ENCODE measurements at regions not wholly inside any gene's neighbourhood (a gene's known extent, or its start where the extent isn't known, plus 50 kb on each side); places are given as distances from the start of the nearest gene placed in this dataset.

DNA sequence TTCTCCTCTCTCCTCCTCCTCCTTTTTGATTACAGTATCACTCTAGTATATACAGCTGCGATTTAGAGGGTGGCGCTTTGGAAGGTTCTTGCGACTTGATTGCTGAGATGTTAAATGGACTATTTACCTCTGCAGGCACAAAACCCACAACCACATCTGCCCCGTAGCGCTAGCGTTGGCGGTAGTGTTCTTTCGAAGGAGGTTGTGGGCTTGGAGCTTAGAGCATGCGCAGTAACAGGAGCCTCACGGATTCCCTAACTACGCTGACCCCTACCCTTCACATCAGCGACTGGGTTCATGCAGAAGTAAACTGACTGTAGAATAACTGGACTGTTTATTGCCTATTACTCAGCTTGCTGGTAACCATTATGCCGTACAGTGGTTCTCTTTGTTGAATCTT lies 58.0 kb downstream of the CGGBP1 start:
- Mint-ChIP-seq H3K27me3 (ENCODE audit: unreplicated experiment) (peaks cover 73% of the 10 kb centered on the region), H3K36me3 (ENCODE audit: unreplicated experiment) (no peaks in the 10 kb centered on the region), H3K27ac (ENCODE audit: unreplicated experiment) (no peak overlapping the region), H3K4me1 (ENCODE audit: unreplicated experiment) (peaks cover 1% of the 10 kb centered on the region), H3K4me3 (ENCODE audit: unreplicated experiment) (no peak overlapping the region), H3K9me3 (ENCODE audit: unreplicated experiment) (no peaks in the 10 kb centered on the region)
- no peak for DNase-seq (ENCODE audit: extremely low spot score, unreplicated experiment)
- TF ChIP-seq, protein P1, sequence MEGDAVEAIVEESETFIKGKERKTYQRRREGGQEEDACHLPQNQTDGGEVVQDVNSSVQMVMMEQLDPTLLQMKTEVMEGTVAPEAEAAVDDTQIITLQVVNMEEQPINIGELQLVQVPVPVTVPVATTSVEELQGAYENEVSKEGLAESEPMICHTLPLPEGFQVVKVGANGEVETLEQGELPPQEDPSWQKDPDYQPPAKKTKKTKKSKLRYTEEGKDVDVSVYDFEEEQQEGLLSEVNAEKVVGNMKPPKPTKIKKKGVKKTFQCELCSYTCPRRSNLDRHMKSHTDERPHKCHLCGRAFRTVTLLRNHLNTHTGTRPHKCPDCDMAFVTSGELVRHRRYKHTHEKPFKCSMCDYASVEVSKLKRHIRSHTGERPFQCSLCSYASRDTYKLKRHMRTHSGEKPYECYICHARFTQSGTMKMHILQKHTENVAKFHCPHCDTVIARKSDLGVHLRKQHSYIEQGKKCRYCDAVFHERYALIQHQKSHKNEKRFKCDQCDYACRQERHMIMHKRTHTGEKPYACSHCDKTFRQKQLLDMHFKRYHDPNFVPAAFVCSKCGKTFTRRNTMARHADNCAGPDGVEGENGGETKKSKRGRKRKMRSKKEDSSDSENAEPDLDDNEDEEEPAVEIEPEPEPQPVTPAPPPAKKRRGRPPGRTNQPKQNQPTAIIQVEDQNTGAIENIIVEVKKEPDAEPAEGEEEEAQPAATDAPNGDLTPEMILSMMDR (IDR thresholded peaks at IDR 0.05): no peak

DNA sequence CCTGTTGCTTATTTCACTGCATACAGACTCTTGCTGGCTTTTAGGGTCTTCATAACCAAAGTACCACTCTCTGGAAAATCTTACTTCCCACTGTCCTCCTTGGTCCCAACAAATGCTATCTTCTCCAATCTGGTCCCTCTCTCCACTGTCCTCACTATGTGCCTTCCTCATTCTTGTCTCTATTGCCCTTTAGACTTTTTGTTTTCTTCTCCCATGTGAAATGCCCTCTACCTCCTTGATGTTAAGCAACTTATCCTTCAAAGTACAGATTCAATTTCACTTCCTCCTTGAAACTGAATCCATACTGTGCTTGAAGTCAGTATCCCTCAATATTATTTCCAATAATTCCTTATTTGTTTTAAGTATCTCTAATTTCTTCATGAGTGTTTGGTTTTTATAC lies 60.8 kb downstream of the CGGBP1 start:
- peaks cover 59% of the 10 kb centered on the region for H3K27me3 Mint-ChIP-seq (ENCODE audit: unreplicated experiment)
- DNase-seq (ENCODE audit: extremely low spot score, unreplicated experiment): no peak
- no peaks in the 10 kb centered on the region for H3K4me1 Mint-ChIP-seq (ENCODE audit: unreplicated experiment)
- TF ChIP-seq, protein P1 (IDR thresholded peaks at IDR 0.05): no peak
- H3K27ac Mint-ChIP-seq (ENCODE audit: unreplicated experiment): no peak overlapping the region
- no peak overlapping the region for H3K4me3 Mint-ChIP-seq (ENCODE audit: unreplicated experiment)
- no peaks in the 10 kb centered on the region for H3K36me3 Mint-ChIP-seq (ENCODE audit: unreplicated experiment)
- H3K9me3 Mint-ChIP-seq (ENCODE audit: unreplicated experiment): no peaks in the 10 kb centered on the region

DNA sequence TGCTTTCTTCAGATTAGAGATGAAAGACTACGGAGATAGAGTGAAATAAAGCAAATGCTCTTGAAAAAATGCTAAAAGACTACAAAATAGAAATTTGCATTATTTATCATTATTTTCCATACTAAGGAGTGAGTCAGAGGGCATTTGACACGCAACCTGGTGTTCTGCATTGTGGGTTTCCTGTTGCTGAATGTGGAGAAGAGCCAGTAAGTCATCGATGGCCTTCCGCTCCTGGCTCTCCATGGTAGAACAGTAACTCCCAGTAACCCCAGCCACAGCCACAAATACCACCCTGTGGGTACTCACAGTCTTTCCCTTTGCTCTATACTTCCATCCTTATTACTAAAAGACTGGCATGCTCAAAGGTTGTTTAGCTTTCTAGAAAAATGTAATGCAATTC lies 61.5 kb downstream of the CGGBP1 start:
- TF ChIP-seq, protein P1 (IDR thresholded peaks at IDR 0.05): no peak
- Mint-ChIP-seq H3K4me1 (ENCODE audit: unreplicated experiment) (no peaks in the 10 kb centered on the region), H3K36me3 (ENCODE audit: unreplicated experiment) (no peaks in the 10 kb centered on the region), H3K27me3 (ENCODE audit: unreplicated experiment) (peaks cover 59% of the 10 kb centered on the region), H3K4me3 (ENCODE audit: unreplicated experiment) (no peak overlapping the region), H3K27ac (ENCODE audit: unreplicated experiment) (no peak overlapping the region), H3K9me3 (ENCODE audit: unreplicated experiment) (no peaks in the 10 kb centered on the region)
- DNase-seq (ENCODE audit: extremely low spot score, unreplicated experiment): no peak

DNA sequence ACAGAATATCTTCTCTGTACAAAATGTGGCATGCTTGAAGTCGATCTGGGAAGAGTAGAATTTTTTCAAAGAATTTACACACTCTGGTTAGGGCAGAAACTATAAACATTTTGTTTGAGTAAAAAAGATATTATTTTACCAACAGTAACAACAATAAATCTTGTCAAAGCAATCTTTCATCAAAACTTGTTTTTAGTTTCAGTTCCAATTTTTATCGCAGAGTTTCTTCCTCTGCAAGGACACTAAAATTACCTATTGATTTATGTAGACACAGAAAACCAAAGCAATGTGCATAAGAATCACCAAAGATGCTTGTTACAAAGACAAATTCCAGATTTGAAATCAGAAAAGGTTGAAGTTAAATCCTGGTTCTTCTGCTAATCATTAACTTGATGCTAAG lies 61.9 kb downstream of the CGGBP1 start:
- Mint-ChIP-seq H3K36me3 (ENCODE audit: unreplicated experiment) (no peaks in the 10 kb centered on the region), H3K27ac (ENCODE audit: unreplicated experiment) (no peak overlapping the region), H3K27me3 (ENCODE audit: unreplicated experiment) (peaks cover 56% of the 10 kb centered on the region), H3K4me3 (ENCODE audit: unreplicated experiment) (no peak overlapping the region), H3K9me3 (ENCODE audit: unreplicated experiment) (no peaks in the 10 kb centered on the region), H3K4me1 (ENCODE audit: unreplicated experiment) (no peaks in the 10 kb centered on the region)
- TF ChIP-seq, protein P1 (IDR thresholded peaks at IDR 0.05): no peak
- DNase-seq (ENCODE audit: extremely low spot score, unreplicated experiment): no peak

DNA sequence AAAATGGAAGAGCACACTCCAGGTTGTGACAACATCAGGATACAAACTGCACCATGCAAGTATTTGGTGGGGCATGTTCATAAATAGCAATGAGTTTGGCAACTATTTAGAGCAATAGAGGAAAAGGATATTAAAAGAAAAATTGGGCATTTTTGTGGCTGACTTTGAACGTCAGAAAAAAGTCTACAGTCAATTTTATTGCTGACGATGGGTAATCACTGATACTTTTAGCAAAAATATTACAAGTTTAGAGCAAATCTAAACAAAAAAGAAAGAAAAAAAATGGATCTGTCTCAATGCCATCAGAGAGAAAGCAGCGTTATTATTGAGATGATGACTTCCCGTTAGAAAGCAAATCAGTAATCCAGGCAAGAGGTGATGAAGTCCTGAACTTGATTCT lies 65.2 kb downstream of the CGGBP1 start:
- no peak overlapping the region for H3K4me3 Mint-ChIP-seq (ENCODE audit: unreplicated experiment)
- DNase-seq (ENCODE audit: extremely low spot score, unreplicated experiment): no peak
- H3K4me1 Mint-ChIP-seq (ENCODE audit: unreplicated experiment): no peaks in the 10 kb centered on the region
- H3K27me3 Mint-ChIP-seq (ENCODE audit: unreplicated experiment): peaks cover 35% of the 10 kb centered on the region
- H3K9me3 Mint-ChIP-seq (ENCODE audit: unreplicated experiment): no peaks in the 10 kb centered on the region
- H3K27ac Mint-ChIP-seq (ENCODE audit: unreplicated experiment): no peak overlapping the region
- TF ChIP-seq, protein P1 (IDR thresholded peaks at IDR 0.05): no peak
- H3K36me3 Mint-ChIP-seq (ENCODE audit: unreplicated experiment): no peaks in the 10 kb centered on the region

All from osteocyte (in vitro differentiated cells).